ENCODE measurements at regions not wholly inside any gene's neighbourhood (a gene's known extent, or its start where the extent isn't known, plus 50 kb on each side); places are given as distances from the start of the nearest gene placed in this dataset.

- ChIA-PET POLR2A (no interaction called here), CTCF (no interaction called here)
- H4K20me1 ChIP-seq (ENCODE audit: control insufficient read depth, insufficient read depth, low read length, poor library complexity, severe bottlenecking) = no peaks in the 10 kb centered on the region
- H3K9ac ChIP-seq (ENCODE audit: low read length) = no peak overlapping the region
- Mint-ChIP-seq H3K27ac (no peak overlapping the region), H3K4me1 (no peaks in the 10 kb centered on the region), H3K9me3 (ENCODE audit: insufficient read depth) (no peaks in the 10 kb centered on the region), H3K27me3 (peaks cover 6% of the 10 kb centered on the region), H3K4me3 (no peak overlapping the region)
- DNase-seq = no peak
- no peaks in the 10 kb centered on the region for H3K27me3 ChIP-seq (replicated peaks in 1 of 4; ENCODE audit: control extremely low read depth in 1 of 4, control insufficient read depth in 3 of 4, insufficient read depth in 4 of 4, low read length in 3 of 4)
- no peaks in the 10 kb centered on the region for H3K9me3 ChIP-seq (ENCODE audit: control extremely low read depth in 1 of 3, control insufficient read depth in 2 of 3, insufficient read depth in 1 of 3, low read length in 2 of 3)
- H3K4me1 ChIP-seq (ENCODE audit: control insufficient read depth in 2 of 2, insufficient read depth in 2 of 2, low read length in 2 of 2) = no peaks in the 10 kb centered on the region
- no peak for TF ChIP-seq CTCF (IDR thresholded peaks at IDR 0.05)
- no peak for TF ChIP-seq EZH2 (IDR thresholded peaks at IDR 0.05; ENCODE audit: borderline replicate concordance, insufficient read depth, low read depth, low read length, poor library complexity, severe bottlenecking)
- H3K4me3 ChIP-seq (ENCODE audit: control extremely low read depth in 1 of 5, extremely low read depth in 1 of 5, insufficient read depth in 1 of 5, low read depth in 2 of 5, low read length in 4 of 5) = no peak overlapping the region
- intact Hi-C loops (cut with micrococcal nuclease) = no loop called here
- ATAC-seq (ENCODE audit: low read depth) = no peak
- no peak overlapping the region for H3K4me2 ChIP-seq (replicated peaks; ENCODE audit: low read depth, low read length, poor library complexity, severe bottlenecking)
- no peak overlapping the region for H3K27ac ChIP-seq (ENCODE audit: low read length in 2 of 2)
- H2AFZ ChIP-seq (ENCODE audit: insufficient read depth, low read depth, low read length, poor library complexity, severe bottlenecking) = no peak overlapping the region
- H3K36me3 ChIP-seq (replicated peaks in 1 of 2; ENCODE audit: control extremely low read depth in 1 of 2, control insufficient read depth in 1 of 2, extremely low read depth in 1 of 2, insufficient read depth in 2 of 2, low read length in 1 of 2) = no peaks in the 10 kb centered on the region
- no peaks in the 10 kb centered on the region for H3K79me2 ChIP-seq (ENCODE audit: control insufficient read depth, insufficient read depth, low read length)
Observed at GRCh38 chr1:39146681-39147080, 57.8 kb upstream of the MACF1 start.

GRCh38 chr1:39147099-39148025, 57.1 kb upstream of the MACF1 start:
- Histone ChIP-seq H3K9me3 (ENCODE audit: control extremely low read depth in 1 of 3, control insufficient read depth in 2 of 3, insufficient read depth in 1 of 3, low read length in 2 of 3) (no peaks in the 10 kb centered on the region), H3K4me1 (ENCODE audit: control insufficient read depth in 2 of 2, insufficient read depth in 2 of 2, low read length in 2 of 2) (no peaks in the 10 kb centered on the region), H3K4me2 (replicated peaks; ENCODE audit: low read depth, low read length, poor library complexity, severe bottlenecking) (no peak overlapping the region), H2AFZ (ENCODE audit: insufficient read depth, low read depth, low read length, poor library complexity, severe bottlenecking) (no peak overlapping the region), H4K20me1 (ENCODE audit: control insufficient read depth, insufficient read depth, low read length, poor library complexity, severe bottlenecking) (no peaks in the 10 kb centered on the region), H3K79me2 (ENCODE audit: control insufficient read depth, insufficient read depth, low read length) (no peaks in the 10 kb centered on the region), H3K27me3 (replicated peaks in 1 of 4; ENCODE audit: control extremely low read depth in 1 of 4, control insufficient read depth in 3 of 4, insufficient read depth in 4 of 4, low read length in 3 of 4) (no peaks in the 10 kb centered on the region), H3K27ac (ENCODE audit: low read length in 2 of 2) (no peak overlapping the region), H3K4me3 (ENCODE audit: control extremely low read depth in 1 of 5, extremely low read depth in 1 of 5, insufficient read depth in 1 of 5, low read depth in 2 of 5, low read length in 4 of 5) (no peak overlapping the region), H3K36me3 (replicated peaks in 1 of 2; ENCODE audit: control extremely low read depth in 1 of 2, control insufficient read depth in 1 of 2, extremely low read depth in 1 of 2, insufficient read depth in 2 of 2, low read length in 1 of 2) (no peaks in the 10 kb centered on the region), H3K9ac (ENCODE audit: low read length) (no peak overlapping the region)
- Mint-ChIP-seq H3K27me3 (peaks cover 6% of the 10 kb centered on the region), H3K27ac (no peak overlapping the region), H3K4me1 (no peaks in the 10 kb centered on the region), H3K4me3 (no peak overlapping the region), H3K9me3 (ENCODE audit: insufficient read depth) (no peaks in the 10 kb centered on the region)
- ChIA-PET POLR2A (no interaction called here), CTCF (interaction anchor here (0.6 kb wide), 1 partner anchor 19 kb away, joined by 3 read pairs; no protein-coding TSS in a partner anchor)
- DNase-seq (no peak), ATAC-seq (ENCODE audit: low read depth) (no peak)
- 92% methylated on average over 2 of the region's 3 CpGs for WGBS (ENCODE audit: insufficient coverage)
- intact Hi-C loops (cut with micrococcal nuclease) = no loop called here
- TF ChIP-seq EZH2 (IDR thresholded peaks at IDR 0.05; ENCODE audit: borderline replicate concordance, insufficient read depth, low read depth, low read length, poor library complexity, severe bottlenecking) (no peak), CTCF (IDR thresholded peaks at IDR 0.05) (peak; percentile 25)

Measured in B cell (primary cell).